ENCODE measurements at regions not wholly inside any gene's neighbourhood (a gene's known extent, or its start where the extent isn't known, plus 50 kb on each side); places are given as distances from the start of the nearest gene placed in this dataset.

- Mint-ChIP-seq H3K27ac (ENCODE audit: unreplicated experiment) (no peak overlapping the region), H3K9me3 (peaks cover 1% of the 10 kb centered on the region), H3K36me3 (ENCODE audit: low read depth) (no peaks in the 10 kb centered on the region), H3K27me3 (ENCODE audit: low read depth) (no peaks in the 10 kb centered on the region), H3K4me3 (no peak overlapping the region), H3K4me1 (peaks cover 28% of the 10 kb centered on the region)
- no peak for DNase-seq (ENCODE audit: low read depth, low spot score)
- TF ChIP-seq, protein P1, sequence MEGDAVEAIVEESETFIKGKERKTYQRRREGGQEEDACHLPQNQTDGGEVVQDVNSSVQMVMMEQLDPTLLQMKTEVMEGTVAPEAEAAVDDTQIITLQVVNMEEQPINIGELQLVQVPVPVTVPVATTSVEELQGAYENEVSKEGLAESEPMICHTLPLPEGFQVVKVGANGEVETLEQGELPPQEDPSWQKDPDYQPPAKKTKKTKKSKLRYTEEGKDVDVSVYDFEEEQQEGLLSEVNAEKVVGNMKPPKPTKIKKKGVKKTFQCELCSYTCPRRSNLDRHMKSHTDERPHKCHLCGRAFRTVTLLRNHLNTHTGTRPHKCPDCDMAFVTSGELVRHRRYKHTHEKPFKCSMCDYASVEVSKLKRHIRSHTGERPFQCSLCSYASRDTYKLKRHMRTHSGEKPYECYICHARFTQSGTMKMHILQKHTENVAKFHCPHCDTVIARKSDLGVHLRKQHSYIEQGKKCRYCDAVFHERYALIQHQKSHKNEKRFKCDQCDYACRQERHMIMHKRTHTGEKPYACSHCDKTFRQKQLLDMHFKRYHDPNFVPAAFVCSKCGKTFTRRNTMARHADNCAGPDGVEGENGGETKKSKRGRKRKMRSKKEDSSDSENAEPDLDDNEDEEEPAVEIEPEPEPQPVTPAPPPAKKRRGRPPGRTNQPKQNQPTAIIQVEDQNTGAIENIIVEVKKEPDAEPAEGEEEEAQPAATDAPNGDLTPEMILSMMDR (conservative IDR thresholded peaks at IDR 0.05): no peak
Measured at GRCh38 chr4:62235911-62236310, 1035.8 kb downstream of the ADGRL3 start.

DNA sequence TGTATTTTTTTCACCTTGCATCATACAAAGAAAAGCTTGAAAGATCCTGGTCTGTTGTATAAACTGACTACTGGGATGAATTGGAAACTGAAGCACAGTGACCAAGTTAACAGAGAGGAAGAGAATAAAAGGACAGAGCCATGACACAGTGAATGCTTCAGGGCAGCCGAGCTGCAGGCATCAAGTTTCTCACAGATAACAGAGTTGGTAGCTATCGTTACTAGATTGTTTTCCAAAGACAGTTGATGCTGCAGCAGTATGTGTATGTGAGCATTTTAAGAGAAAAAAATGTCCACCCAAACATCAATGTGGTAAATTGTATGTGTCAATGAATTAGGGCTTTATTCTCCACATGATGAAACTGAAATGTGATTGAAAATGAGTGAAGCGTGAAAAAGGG is 1032.7 kb downstream of the ADGRL3 start:
- Mint-ChIP-seq H3K4me1 (peaks cover 28% of the 10 kb centered on the region), H3K4me3 (no peak overlapping the region), H3K36me3 (ENCODE audit: low read depth) (no peaks in the 10 kb centered on the region), H3K27ac (ENCODE audit: unreplicated experiment) (peak overlapping the region; percentile 79), H3K27me3 (ENCODE audit: low read depth) (no peaks in the 10 kb centered on the region), H3K9me3 (no peaks in the 10 kb centered on the region)
- TF ChIP-seq, protein P1 (conservative IDR thresholded peaks at IDR 0.05): no peak
- no peak for DNase-seq (ENCODE audit: low read depth, low spot score)

GRCh38 chr4:62231994-62232393 is 1031.9 kb downstream of the ADGRL3 start:
- peaks cover 28% of the 10 kb centered on the region for H3K4me1 Mint-ChIP-seq
- no peak for DNase-seq (ENCODE audit: low read depth, low spot score)
- no peaks in the 10 kb centered on the region for H3K36me3 Mint-ChIP-seq (ENCODE audit: low read depth)
- H3K9me3 Mint-ChIP-seq: no peaks in the 10 kb centered on the region
- TF ChIP-seq, protein P1 (conservative IDR thresholded peaks at IDR 0.05): no peak
- peak overlapping the region; percentile 2 for H3K27ac Mint-ChIP-seq (ENCODE audit: unreplicated experiment)
- no peaks in the 10 kb centered on the region for H3K27me3 Mint-ChIP-seq (ENCODE audit: low read depth)
- no peak overlapping the region for H3K4me3 Mint-ChIP-seq

DNA sequence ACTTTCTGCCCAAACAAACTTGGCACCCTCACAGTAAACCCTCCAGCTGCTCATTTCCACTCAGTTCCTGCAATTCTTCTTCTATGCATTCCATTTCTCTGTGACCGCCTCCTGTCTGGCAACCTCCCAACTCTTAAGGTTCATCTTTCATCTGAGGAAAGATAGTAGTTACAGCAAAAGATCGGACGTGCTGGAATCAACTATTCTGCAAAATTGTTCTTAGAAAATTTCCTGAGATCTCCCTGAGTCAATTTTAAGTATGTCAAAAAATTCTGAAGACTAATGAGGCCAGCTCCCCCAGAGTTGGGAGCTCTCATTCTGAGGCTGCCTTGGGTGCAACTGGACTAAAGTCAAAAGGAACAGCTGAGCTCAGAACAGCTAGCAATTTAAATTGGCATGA is 1026.0 kb downstream of the ADGRL3 start:
- H3K9me3 Mint-ChIP-seq: no peaks in the 10 kb centered on the region
- no peaks in the 10 kb centered on the region for H3K4me1 Mint-ChIP-seq
- DNase-seq (ENCODE audit: low read depth, low spot score): no peak
- H3K27me3 Mint-ChIP-seq (ENCODE audit: low read depth): no peaks in the 10 kb centered on the region
- TF ChIP-seq, protein P1 (conservative IDR thresholded peaks at IDR 0.05): no peak
- H3K36me3 Mint-ChIP-seq (ENCODE audit: low read depth): no peaks in the 10 kb centered on the region
- no peak overlapping the region for H3K4me3 Mint-ChIP-seq
- H3K27ac Mint-ChIP-seq (ENCODE audit: unreplicated experiment): no peak overlapping the region

GRCh38 chr4:62222121-62222520 is 1022.0 kb downstream of the ADGRL3 start:
- no peaks in the 10 kb centered on the region for H3K9me3 Mint-ChIP-seq
- TF ChIP-seq, protein P1 (conservative IDR thresholded peaks at IDR 0.05): no peak
- H3K27me3 Mint-ChIP-seq (ENCODE audit: low read depth): no peaks in the 10 kb centered on the region
- no peaks in the 10 kb centered on the region for H3K4me1 Mint-ChIP-seq
- H3K27ac Mint-ChIP-seq (ENCODE audit: unreplicated experiment): no peak overlapping the region
- H3K4me3 Mint-ChIP-seq: no peak overlapping the region
- H3K36me3 Mint-ChIP-seq (ENCODE audit: low read depth): no peaks in the 10 kb centered on the region
- DNase-seq (ENCODE audit: low read depth, low spot score): no peak

- TF ChIP-seq, protein P1 (conservative IDR thresholded peaks at IDR 0.05): no peak
- DNase-seq (ENCODE audit: low read depth, low spot score): no peak
- Mint-ChIP-seq H3K4me3 (no peak overlapping the region), H3K27me3 (ENCODE audit: low read depth) (no peaks in the 10 kb centered on the region), H3K4me1 (no peaks in the 10 kb centered on the region), H3K36me3 (ENCODE audit: low read depth) (no peaks in the 10 kb centered on the region), H3K27ac (ENCODE audit: unreplicated experiment) (no peak overlapping the region), H3K9me3 (no peaks in the 10 kb centered on the region)
Measured at GRCh38 chr4:62210486-62210885, 1010.4 kb downstream of the ADGRL3 start.

All from neural crest cell (in vitro differentiated cells).